Liver (tissue), 8 donors: ENCODE measurements at regions not wholly inside any gene's neighbourhood (a gene's known extent, or its start where the extent isn't known, plus 50 kb on each side); places are given as distances from the start of the nearest gene placed in this dataset.

Source experiments
- DNase-seq: peaks from one replicate; pipeline ENCODE4 v3.0.0-alpha.2; 2017; ENCODE audit warnings: low spot score
- H3K27ac ChIP-seq, 2 donors: one replicate each; pipeline ENCODE4 v1.7.0; 2013; ENCODE audit warnings: inconsistent platforms in 2 of 2, low read length in 2 of 2, control low read depth in 1 of 2, low read depth in 1 of 2, mild to moderate bottlenecking in 1 of 2
- H3K27me3 ChIP-seq, 4 donors: one replicate each; pipeline versions ENCODE4 v1.6.1 to v1.7.0; 2013; ENCODE audit warnings: low read length in 3 of 4, inconsistent platforms in 1 of 4, mild to moderate bottlenecking in 1 of 4, moderate library complexity in 1 of 4; ENCODE audit not compliant: control insufficient read depth in 4 of 4, insufficient read depth in 4 of 4
- H3K36me3 ChIP-seq, 4 donors: one replicate each; pipeline versions ENCODE4 v1.6.1 to v1.7.0; 2013; ENCODE audit warnings: low read length in 3 of 4, mild to moderate bottlenecking in 3 of 4, low read depth in 1 of 4, moderate library complexity in 1 of 4; ENCODE audit not compliant: control insufficient read depth in 4 of 4, insufficient read depth in 3 of 4
- H3K4me1 ChIP-seq, 4 donors: one replicate each; pipeline versions ENCODE4 v1.6.1 to v1.7.0; 2013; ENCODE audit warnings: low read length in 3 of 4, mild to moderate bottlenecking in 3 of 4, moderate library complexity in 1 of 4; ENCODE audit not compliant: control insufficient read depth in 4 of 4, insufficient read depth in 4 of 4
- H3K4me3 ChIP-seq, 3 donors: one replicate each; pipeline versions ENCODE4 v1.6.1 to v1.7.0; 2013; ENCODE audit warnings: low read length in 3 of 3, control low read depth in 1 of 3, low read depth in 1 of 3, mild to moderate bottlenecking in 1 of 3
- H3K9ac ChIP-seq, 2 donors: one replicate each; pipeline ENCODE4 v1.7.0; 2013; ENCODE audit warnings: low read length in 2 of 2, mild to moderate bottlenecking in 2 of 2, moderate library complexity in 2 of 2, control low read depth in 1 of 2, low read depth in 1 of 2
- H3K9me3 ChIP-seq, 4 donors: one replicate each; pipeline versions ENCODE4 v1.6.1 to v1.7.0; 2013; ENCODE audit warnings: low read length in 3 of 4; ENCODE audit not compliant: control insufficient read depth in 4 of 4
- ATF3 ChIP-seq: IDR thresholded peaks from 2 replicates; pipeline ENCODE4 v1.6.1; 2016; ENCODE audit warnings: antibody characterized with exemption
- CTCF ChIP-seq: fragments of 150-350 bp; IDR thresholded peaks from 2 replicates; pipeline ENCODE4 v1.5.1; 2017; ENCODE audit warnings: improper control_type of control experiment, low read depth, low read length; ENCODE audit not compliant: missing input control
- GABPA ChIP-seq, 2 donors: IDR thresholded peaks in 1 of 2; conservative IDR thresholded peaks in 1 of 2; 2 replicates each; pipeline ENCODE4 v1.6.1; 2016; ENCODE audit warnings: antibody characterized with exemption in 2 of 2, mild to moderate bottlenecking in 1 of 2, moderate library complexity in 1 of 2
- HNF4A ChIP-seq, 2 donors: conservative IDR thresholded peaks; 2 replicates each; pipeline ENCODE4 v1.6.1; 2016; ENCODE audit warnings: antibody characterized with exemption in 2 of 2, mild to moderate bottlenecking in 2 of 2
- NR2F2 ChIP-seq: IDR thresholded peaks from 2 replicates; pipeline ENCODE4 v1.6.1; 2016; ENCODE audit warnings: antibody characterized with exemption
- RAD21 ChIP-seq, 2 donors: IDR thresholded peaks; 2 replicates each; pipeline ENCODE4 v1.6.1; 2016; ENCODE audit warnings: antibody characterized with exemption in 2 of 2, mild to moderate bottlenecking in 2 of 2
- RXRA ChIP-seq, 2 donors: IDR thresholded peaks; 2 replicates each; pipeline ENCODE4 v1.6.1; 2017 to 2018; ENCODE audit warnings: antibody characterized with exemption in 2 of 2, mild to moderate bottlenecking in 1 of 2
- SP1 ChIP-seq: IDR thresholded peaks from 2 replicates; pipeline ENCODE4 v1.6.1; 2018; ENCODE audit warnings: antibody characterized with exemption, mild to moderate bottlenecking
- YY1 ChIP-seq: IDR thresholded peaks from 2 replicates; pipeline ENCODE4 v1.6.1; 2016; ENCODE audit warnings: antibody characterized with exemption, mild to moderate bottlenecking
- ZBTB33 ChIP-seq: IDR thresholded peaks from 2 replicates; pipeline ENCODE4 v1.6.1; 2016; ENCODE audit warnings: antibody characterized with exemption
- WGBS: extraction: QIAGEN DNeasy Blood & Tissue Kit; methylation state at CpG from one replicate; pipeline ENCODE4 v1.1.7; 2013; 5-methylcytosine and 5-hydroxymethylcytosine counted together
- donor health status: healthy.
- donor health status: healthy.
- donor health status: healthy.
- donor health status: healthy.
- donor health status: healthy.

GRCh38 chrX:125404667-125405160, 85.0 kb downstream of the TEX13C start:
- no peak for DNase-seq
- WGBS, result 76% methylated on average over 1 of the region's 1 CpG

GRCh38 chrX:125405339-125405738, 85.7 kb downstream of the TEX13C start:
- H3K4me3 ChIP-seq, result no peak overlapping the region
- H3K4me1 ChIP-seq, result no peaks in the 10 kb centered on the region
- H3K27me3 ChIP-seq, result no peaks in the 10 kb centered on the region
- H3K36me3 ChIP-seq, result no peaks in the 10 kb centered on the region
- 90% methylated on average over 2 of the region's 2 CpGs for WGBS
- H3K9me3 ChIP-seq, result no peaks in the 10 kb centered on the region
- TF ChIP-seq NR2F2, result no peak
- no peak for TF ChIP-seq ZBTB33
- TF ChIP-seq YY1, result no peak
- no peak overlapping the region for H3K9ac ChIP-seq
- no peak for DNase-seq
- no peak overlapping the region for H3K27ac ChIP-seq

More at GRCh38 chrX:125404667-125405160, 85.0 kb downstream of the TEX13C start:
- no peaks in the 10 kb centered on the region for H3K27me3 ChIP-seq
- no peak overlapping the region for H3K9ac ChIP-seq
- TF ChIP-seq NR2F2 (no peak), SP1 (no peak), RXRA (IDR thresholded peaks at IDR 0.05) (no peak), RAD21 (IDR thresholded peaks at IDR 0.05) (no peak), GABPA (IDR thresholded peaks at IDR 0.05 in 1 of 2, conservative IDR thresholded peaks at IDR 0.05 in 1 of 2) (no peak), HNF4A (conservative IDR thresholded peaks at IDR 0.05) (no peak), CTCF (no peak)
- H3K27ac ChIP-seq, result no peak overlapping the region
- H3K4me3 ChIP-seq, result no peak overlapping the region
- H3K4me1 ChIP-seq, result no peaks in the 10 kb centered on the region
- H3K36me3 ChIP-seq, result no peaks in the 10 kb centered on the region
- no peaks in the 10 kb centered on the region for H3K9me3 ChIP-seq

- Histone ChIP-seq H3K27me3 (no peaks in the 10 kb centered on the region), H3K9me3 (no peaks in the 10 kb centered on the region), H3K4me1 (no peaks in the 10 kb centered on the region), H3K9ac (no peak overlapping the region), H3K4me3 (no peak overlapping the region), H3K27ac (no peak overlapping the region), H3K36me3 (no peaks in the 10 kb centered on the region)
- WGBS, result 39% methylated on average over 1 of the region's 1 CpG
- no peak for DNase-seq
- TF ChIP-seq ATF3, result no peak
Measured at GRCh38 chrX:125407314-125407713, 87.6 kb downstream of the TEX13C start.
